C4-2B (cell line): ENCODE measurements at regions not wholly inside any gene's neighbourhood (a gene's known extent, or its start where the extent isn't known, plus 50 kb on each side); places are given as distances from the start of the nearest gene placed in this dataset.
A peak's percentile ranks its signal among the peaks of the same experiment; 100 is the strongest.

Source experiments
- H3K27ac ChIP-seq: fragments of 450-650 bp; 2 replicates; pipeline ENCODE4 v1.5.1; 2017
- ZFX ChIP-seq: fragments of 450-650 bp; IDR thresholded peaks from 2 replicates; pipeline ENCODE4 v1.6.1; 2017
- TF ChIP-seq, protein P1 (sequence below): fragments of 450-650 bp; conservative IDR thresholded peaks from 2 replicates; pipeline ENCODE4 v1.5.1; 2017; ENCODE audit warnings: mild to moderate bottlenecking

DNA sequence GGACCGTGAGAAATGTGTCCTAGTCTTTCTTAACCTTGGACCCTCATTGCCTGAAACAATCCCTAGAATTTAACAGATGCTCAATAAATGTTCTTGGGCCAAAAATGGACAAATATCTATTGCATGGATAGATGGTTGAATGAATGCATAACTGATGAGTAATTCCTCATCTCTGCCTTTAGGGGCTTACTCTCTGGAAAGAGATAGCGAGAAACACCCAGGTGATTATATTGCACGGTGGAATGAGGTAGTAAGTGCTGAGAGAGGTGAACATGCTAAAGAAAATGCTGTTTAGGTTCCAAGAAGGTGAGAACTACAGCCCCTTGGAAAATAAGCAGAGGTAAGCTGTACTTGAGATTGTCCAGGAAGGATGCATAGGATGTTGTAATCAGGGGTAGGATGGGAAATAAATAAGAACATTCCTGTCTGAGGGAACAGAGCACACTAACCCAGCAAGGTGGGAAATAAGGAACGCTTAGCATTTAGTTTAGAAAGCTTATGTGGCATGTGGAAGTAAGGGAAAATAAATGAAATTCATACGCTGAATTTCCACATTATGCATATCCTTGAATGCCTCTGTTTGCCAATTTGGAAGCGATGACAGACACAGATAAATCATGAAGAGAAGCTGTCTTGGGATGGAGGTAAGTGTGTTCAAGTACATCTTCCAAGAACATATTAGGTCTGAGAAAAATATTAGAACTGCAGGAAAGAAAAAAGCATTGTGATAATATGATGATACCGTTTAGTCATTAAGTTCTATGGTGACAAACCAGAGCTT is 426.6 kb downstream of the ARHGEF28 start:
- no peak for TF ChIP-seq ZFX
- TF ChIP-seq, protein P1, sequence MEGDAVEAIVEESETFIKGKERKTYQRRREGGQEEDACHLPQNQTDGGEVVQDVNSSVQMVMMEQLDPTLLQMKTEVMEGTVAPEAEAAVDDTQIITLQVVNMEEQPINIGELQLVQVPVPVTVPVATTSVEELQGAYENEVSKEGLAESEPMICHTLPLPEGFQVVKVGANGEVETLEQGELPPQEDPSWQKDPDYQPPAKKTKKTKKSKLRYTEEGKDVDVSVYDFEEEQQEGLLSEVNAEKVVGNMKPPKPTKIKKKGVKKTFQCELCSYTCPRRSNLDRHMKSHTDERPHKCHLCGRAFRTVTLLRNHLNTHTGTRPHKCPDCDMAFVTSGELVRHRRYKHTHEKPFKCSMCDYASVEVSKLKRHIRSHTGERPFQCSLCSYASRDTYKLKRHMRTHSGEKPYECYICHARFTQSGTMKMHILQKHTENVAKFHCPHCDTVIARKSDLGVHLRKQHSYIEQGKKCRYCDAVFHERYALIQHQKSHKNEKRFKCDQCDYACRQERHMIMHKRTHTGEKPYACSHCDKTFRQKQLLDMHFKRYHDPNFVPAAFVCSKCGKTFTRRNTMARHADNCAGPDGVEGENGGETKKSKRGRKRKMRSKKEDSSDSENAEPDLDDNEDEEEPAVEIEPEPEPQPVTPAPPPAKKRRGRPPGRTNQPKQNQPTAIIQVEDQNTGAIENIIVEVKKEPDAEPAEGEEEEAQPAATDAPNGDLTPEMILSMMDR: 0 out of 2 replicates have a peak, but pooled peaks have one; percentile 3
- no peak overlapping the region for H3K27ac ChIP-seq

DNA sequence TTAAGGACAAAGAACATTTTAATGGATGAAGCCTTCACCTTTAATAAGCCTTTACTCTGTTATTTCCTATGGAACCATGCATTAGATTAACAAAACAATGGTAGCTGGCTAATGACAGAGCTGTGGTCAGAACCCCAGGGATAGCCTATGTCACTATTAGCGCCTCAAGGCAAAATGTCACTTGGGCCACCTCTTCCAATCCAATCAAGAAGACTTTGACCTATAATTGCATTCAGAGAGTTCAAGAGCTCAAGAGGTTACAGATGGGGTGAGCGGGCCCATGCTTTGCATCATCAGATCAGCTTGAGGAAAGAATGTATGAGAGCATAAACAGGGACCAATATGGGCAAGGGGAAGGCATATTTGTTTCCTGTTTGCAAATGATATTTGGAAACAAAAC is 425.1 kb downstream of the ARHGEF28 start:
- H3K27ac ChIP-seq: no peak overlapping the region
- no peak for TF ChIP-seq ZFX
- TF ChIP-seq, protein P1: no peak

DNA sequence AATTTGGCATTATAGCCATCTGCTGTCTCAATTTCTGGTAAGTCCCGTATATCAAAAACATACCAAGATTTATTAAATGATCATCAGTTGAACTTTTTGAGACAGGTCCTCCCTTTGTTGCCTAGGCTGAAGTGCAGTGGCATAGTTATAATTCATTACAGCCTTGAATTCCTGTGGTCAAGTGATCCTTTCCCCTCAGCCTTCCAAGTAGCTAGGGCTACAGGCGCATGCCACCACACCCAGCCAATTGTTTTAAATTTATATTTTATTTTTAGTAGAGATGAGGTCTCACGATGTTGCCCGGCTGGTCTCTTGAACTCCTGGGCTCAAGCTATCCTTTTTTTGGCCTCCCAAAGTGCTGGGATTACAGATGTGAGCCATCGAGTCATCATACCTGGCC is 418.9 kb downstream of the ARHGEF28 start:
- H3K27ac ChIP-seq: no peak overlapping the region
- TF ChIP-seq, protein P1: no peak
- TF ChIP-seq ZFX: no peak

DNA sequence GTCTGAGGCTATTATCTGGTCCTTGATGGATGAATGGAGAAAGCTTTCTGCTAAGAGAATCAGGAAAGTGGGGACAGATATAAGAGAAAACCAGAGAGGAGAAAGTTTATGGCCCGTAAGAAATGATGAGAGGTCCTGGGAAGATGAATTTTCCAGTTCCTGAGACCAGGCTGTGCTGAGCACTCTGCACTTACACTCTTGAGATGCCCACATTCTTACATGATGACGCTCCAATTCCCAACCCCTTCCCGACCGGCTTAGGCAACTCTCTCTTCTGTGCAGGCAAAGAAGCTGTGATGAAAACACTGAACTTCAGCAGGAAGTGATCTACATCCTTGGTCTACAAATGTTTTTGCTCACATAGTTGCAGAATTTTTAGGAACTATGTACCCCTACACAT is 417.0 kb downstream of the ARHGEF28 start:
- TF ChIP-seq ZFX: no peak
- TF ChIP-seq, protein P1: no peak
- no peak overlapping the region for H3K27ac ChIP-seq

DNA sequence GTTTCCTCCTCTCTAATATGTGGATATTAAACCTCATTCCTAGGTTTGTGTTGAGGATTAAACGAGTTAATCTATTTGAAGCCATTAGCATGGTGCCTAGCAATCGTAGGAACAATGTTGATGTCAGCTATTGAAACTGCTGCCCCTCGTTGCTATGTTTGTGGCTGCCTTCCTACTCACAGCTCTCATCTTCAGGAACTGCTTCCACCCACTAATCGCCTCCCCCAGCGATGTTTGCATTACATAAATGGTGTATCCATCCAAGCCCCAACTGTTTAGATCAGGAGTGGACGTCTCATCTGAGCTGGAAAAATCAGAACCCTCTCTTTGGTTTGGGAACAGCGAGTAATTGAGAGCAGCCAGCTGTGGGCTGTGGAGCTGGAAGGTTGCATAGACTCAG is 416.6 kb downstream of the ARHGEF28 start:
- H3K27ac ChIP-seq: no peak overlapping the region
- TF ChIP-seq, protein P1: no peak
- no peak for TF ChIP-seq ZFX

DNA sequence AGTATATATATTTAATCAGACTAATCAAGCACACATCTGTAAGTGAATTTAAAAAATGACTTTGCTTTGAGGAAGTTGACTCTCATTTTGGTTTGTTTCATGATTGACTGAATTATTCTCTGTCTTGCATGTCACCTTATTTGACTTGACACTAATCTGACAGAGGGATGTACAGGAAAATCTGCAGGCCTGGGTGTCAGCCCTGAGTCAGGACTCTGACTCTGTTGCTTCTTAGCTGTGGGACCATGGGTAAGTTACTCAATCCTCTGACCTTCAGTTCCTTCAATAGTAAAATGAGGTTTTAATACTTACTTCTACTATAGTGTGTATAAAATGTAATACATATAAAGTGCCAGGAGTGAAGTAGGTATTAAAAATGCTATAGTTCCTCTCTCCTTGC is 415.9 kb downstream of the ARHGEF28 start:
- TF ChIP-seq, protein P1: no peak
- no peak for TF ChIP-seq ZFX
- no peak overlapping the region for H3K27ac ChIP-seq

DNA sequence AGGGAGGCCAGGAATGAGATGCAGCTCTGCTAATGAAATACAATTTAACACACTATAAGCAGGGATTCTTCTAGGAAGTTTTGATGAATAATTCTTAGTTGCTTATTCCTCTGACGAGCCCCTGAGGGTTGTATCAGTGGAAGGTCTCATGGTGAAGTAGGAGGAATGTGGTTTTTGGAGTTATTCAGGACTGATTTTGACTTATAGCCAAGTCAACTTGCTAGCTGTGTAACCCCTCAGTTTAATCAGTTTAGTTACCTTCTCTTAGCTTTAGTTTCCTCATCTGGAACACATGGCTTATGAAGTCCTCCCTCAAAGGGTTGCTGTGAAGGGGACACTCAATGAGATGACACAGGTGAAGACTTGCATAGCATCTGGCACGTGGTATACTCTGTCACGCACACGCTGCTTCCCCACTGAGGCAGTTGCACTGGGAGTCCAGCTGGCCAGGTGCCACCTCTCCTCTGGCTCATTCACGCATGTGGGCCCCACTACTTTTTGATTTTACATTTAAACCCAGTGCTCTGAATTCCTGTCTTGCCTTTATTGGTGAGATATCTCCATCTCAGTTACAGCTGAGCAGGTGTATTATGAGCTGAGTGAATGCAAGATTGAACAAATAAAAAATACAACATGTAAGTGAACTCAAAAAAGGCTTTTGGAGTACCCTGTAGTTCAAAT is 415.0 kb downstream of the ARHGEF28 start:
- H3K27ac ChIP-seq: no peak overlapping the region
- TF ChIP-seq, protein P1: no peak
- TF ChIP-seq ZFX: no peak
